Upper lobe of left lung (tissue), 6 donors: ENCODE measurements at regions not wholly inside any gene's neighbourhood (a gene's known extent, or its start where the extent isn't known, plus 50 kb on each side); places are given as distances from the start of the nearest gene placed in this dataset.

ENCODE experiments used
- ATAC-seq, 2 donors: fragments of 200-7000 bp; cut with Tn5 transposase; one replicate each; pipeline ENCODE4 v1.9.1; 2022; ENCODE audit warnings: mild to moderate bottlenecking in 2 of 2, moderate library complexity in 2 of 2; ENCODE audit not compliant: low FRiP score in 2 of 2
- DNase-seq, 2 donors: peaks; one replicate each; pipeline ENCODE4 v3.0.0-alpha.2; 2019 to 2020
- H3K27ac ChIP-seq, 4 donors: fragments of 200-600 bp; sonication (generic); one replicate each; pipeline ENCODE4 v1.5.1; 2016 to 2019
- H3K27me3 ChIP-seq, 4 donors: fragments of 200-600 bp; sonication (generic); one replicate each; pipeline ENCODE4 v1.5.1; 2017 to 2019
- H3K36me3 ChIP-seq, 4 donors: fragments of 200-600 bp; sonication (generic); one replicate each; pipeline ENCODE4 v1.5.1; 2016 to 2019
- H3K4me1 ChIP-seq, 4 donors: fragments of 200-600 bp; sonication (generic); one replicate each; pipeline ENCODE4 v1.5.1; 2018 to 2019
- H3K4me3 ChIP-seq, 4 donors: fragments of 200-600 bp; sonication (generic); one replicate each; pipeline ENCODE4 v1.5.1; 2017 to 2019; ENCODE audit warnings: mild to moderate bottlenecking in 2 of 4, moderate library complexity in 1 of 4
- H3K9me3 ChIP-seq, 4 donors: fragments of 200-600 bp; sonication (generic); one replicate each; pipeline ENCODE4 v1.5.1; 2018 to 2019
- CTCF ChIP-seq, 6 experiments: fragments of 450-650 bp in 4 of 6; fragments of 200-600 bp in 2 of 6; sonication (generic) in 2 of 6; IDR thresholded peaks; one replicate each; pipeline ENCODE4 v1.5.1; 2016 to 2019; ENCODE audit warnings: antibody characterized with exemption in 6 of 6
- EP300 ChIP-seq, 4 donors: sonication (generic); formaldehyde crosslinking; IDR thresholded peaks; one replicate each; pipeline ENCODE4 v1.5.1; 2017; ENCODE audit warnings: antibody characterized with exemption in 4 of 4, control low read depth in 2 of 4
- POLR2A ChIP-seq, 4 donors: fragments of 450-650 bp; IDR thresholded peaks; one replicate each; pipeline ENCODE4 v1.5.1; 2016 to 2017; ENCODE audit warnings: antibody characterized with exemption in 4 of 4, mild to moderate bottlenecking in 2 of 4
- POLR2AphosphoS5 ChIP-seq, 2 donors: sonication (generic); formaldehyde crosslinking; IDR thresholded peaks; one replicate each; pipeline ENCODE4 v1.5.1; 2017; ENCODE audit warnings: antibody characterized with exemption in 2 of 2
- WGBS, 2 donors: methylation state at CpG; one replicate each; pipeline ENCODE4 v1.1.5; 2017 to 2018; 5-methylcytosine and 5-hydroxymethylcytosine counted together
- donor health status: DM: no; HTN: no; CAD: no; lungs with moderate emphysema.
- donor health status: DM: no; HTN: yes; CAD: no; lungs with severe emphysema.

DNA sequence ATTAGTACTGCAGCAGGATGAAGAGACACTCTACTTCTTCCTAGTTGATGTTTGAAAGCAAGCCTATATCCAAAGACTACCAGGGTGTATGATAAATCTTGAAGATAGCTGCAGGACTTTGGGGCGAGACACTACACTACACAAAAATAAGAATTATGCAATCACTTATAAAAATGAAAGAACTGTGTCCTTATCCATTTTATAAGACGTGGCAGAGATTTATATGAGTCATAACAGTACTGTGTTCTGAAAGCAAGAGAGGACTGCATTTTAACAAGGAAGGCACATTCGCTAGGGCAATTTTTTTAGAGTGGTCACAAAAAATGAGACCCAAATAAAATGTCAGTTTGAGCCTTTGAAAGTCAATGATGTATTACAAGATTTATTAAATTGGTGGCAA is 617.0 kb upstream of the LINC00305 start:
- no peak for DNase-seq
- Histone ChIP-seq H3K9me3 (no peaks in the 10 kb centered on the region), H3K36me3 (no peaks in the 10 kb centered on the region), H3K27me3 (no peaks in the 10 kb centered on the region), H3K27ac (no peak overlapping the region), H3K4me3 (no peak overlapping the region), H3K4me1 (no peaks in the 10 kb centered on the region)
- WGBS, 2 donors = 48 to 77% methylated on average over 3 of the region's 3 CpGs
- ATAC-seq = no peak
- TF ChIP-seq EP300 (IDR thresholded peaks at IDR 0.05) (no peak), CTCF (IDR thresholded peaks at IDR 0.05) (no peak), POLR2AphosphoS5 (IDR thresholded peaks at IDR 0.05) (no peak), POLR2A (IDR thresholded peaks at IDR 0.05) (no peak)

GRCh38 chr18:64752707-64753106 is 603.8 kb upstream of the LINC00305 start:
- 60 to 71% methylated on average over 2 of the region's 2 CpGs for WGBS, 2 donors
- no peaks in the 10 kb centered on the region for H3K36me3 ChIP-seq
- no peak overlapping the region for H3K27ac ChIP-seq
- H3K4me3 ChIP-seq = no peak overlapping the region
- DNase-seq (no peak), ATAC-seq (no peak)
- no peaks in the 10 kb centered on the region for H3K4me1 ChIP-seq
- no peaks in the 10 kb centered on the region for H3K9me3 ChIP-seq
- no peak for TF ChIP-seq POLR2A (IDR thresholded peaks at IDR 0.05)
- TF ChIP-seq CTCF (IDR thresholded peaks at IDR 0.05) = no peak
- no peak for TF ChIP-seq POLR2AphosphoS5 (IDR thresholded peaks at IDR 0.05)
- TF ChIP-seq EP300 (IDR thresholded peaks at IDR 0.05) = no peak
- H3K27me3 ChIP-seq = no peaks in the 10 kb centered on the region

DNA sequence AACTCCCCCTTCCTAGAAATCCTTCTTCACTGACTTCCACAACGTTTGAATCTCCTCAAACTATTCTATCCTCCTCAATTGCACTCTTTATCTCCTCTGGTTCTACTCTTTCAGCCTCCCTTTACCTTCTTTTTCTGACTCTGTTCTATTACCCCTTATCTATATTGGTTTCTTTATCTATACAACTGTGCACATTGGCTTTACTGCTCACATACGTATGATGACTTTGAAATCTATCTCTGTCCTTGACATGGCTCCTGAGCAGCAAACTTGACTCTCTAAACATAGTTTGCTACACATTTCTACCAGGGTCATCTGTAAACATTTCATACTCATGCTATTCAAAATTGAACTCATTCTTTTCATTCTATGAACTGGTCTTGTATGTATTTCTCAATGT is 601.0 kb upstream of the LINC00305 start:
- no peaks in the 10 kb centered on the region for H3K27me3 ChIP-seq

DNA sequence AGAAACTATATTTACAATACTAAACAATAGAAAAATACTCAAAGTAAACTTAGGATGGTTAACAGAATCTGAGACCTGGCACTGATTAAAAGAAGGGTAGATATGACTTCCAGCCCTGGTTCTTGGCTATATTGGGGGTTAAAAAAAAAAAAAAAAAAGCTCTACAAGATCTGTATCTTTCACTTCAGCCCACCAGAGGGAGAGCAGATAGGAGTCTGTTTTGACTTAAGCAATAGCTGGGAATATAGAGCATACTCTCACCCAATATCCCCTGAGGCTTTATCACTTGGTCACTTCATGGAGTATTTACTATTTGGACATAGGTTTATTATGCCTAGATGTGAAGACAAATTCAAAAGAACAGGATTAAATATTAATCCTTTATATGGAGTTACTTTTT is 598.9 kb upstream of the LINC00305 start:
- Histone ChIP-seq H3K4me3 (no peak overlapping the region), H3K9me3 (no peaks in the 10 kb centered on the region), H3K4me1 (no peaks in the 10 kb centered on the region), H3K27ac (no peak overlapping the region), H3K27me3 (no peaks in the 10 kb centered on the region), H3K36me3 (no peaks in the 10 kb centered on the region)
- TF ChIP-seq EP300 (IDR thresholded peaks at IDR 0.05) (no peak), POLR2A (IDR thresholded peaks at IDR 0.05) (no peak), CTCF (IDR thresholded peaks at IDR 0.05) (no peak), POLR2AphosphoS5 (IDR thresholded peaks at IDR 0.05) (no peak)
- no peak for DNase-seq
- no peak for ATAC-seq

More for the DNA sequence above, 601.0 kb upstream of the LINC00305 start:
- DNase-seq (no peak), ATAC-seq (no peak)
- Histone ChIP-seq H3K27ac (no peak overlapping the region), H3K4me1 (no peaks in the 10 kb centered on the region), H3K9me3 (no peaks in the 10 kb centered on the region), H3K36me3 (no peaks in the 10 kb centered on the region), H3K4me3 (no peak overlapping the region)
- TF ChIP-seq POLR2AphosphoS5 (IDR thresholded peaks at IDR 0.05) (no peak), EP300 (IDR thresholded peaks at IDR 0.05) (no peak), POLR2A (IDR thresholded peaks at IDR 0.05) (no peak), CTCF (IDR thresholded peaks at IDR 0.05) (no peak)
- WGBS, 2 donors = 69 to 72% methylated on average over 2 of the region's 2 CpGs

DNA sequence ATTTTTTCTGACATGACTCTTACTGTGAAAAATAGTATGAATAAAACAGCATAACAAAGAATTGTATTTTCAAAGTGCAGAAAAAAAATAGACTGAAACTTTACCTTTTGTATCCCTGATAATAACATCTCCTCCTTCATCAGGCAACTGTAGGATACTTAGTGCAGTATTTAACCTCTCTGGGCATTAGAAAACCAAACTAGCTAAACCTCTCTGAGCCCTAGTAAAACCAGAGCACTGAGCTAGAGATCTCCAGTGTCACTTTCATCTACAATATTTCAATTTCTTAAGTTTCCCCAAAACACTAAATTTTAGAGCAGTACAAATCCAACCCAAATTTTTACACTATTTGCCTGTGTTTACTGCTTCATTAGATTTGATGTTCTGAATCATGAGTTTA is 594.0 kb upstream of the LINC00305 start:
- DNase-seq = no peak
- H3K27ac ChIP-seq = no peak overlapping the region
- H3K4me3 ChIP-seq = no peak overlapping the region
- TF ChIP-seq CTCF (IDR thresholded peaks at IDR 0.05) (no peak), POLR2A (IDR thresholded peaks at IDR 0.05) (no peak), POLR2AphosphoS5 (IDR thresholded peaks at IDR 0.05) (no peak), EP300 (IDR thresholded peaks at IDR 0.05) (no peak)
- no peak for ATAC-seq
- H3K36me3 ChIP-seq = no peaks in the 10 kb centered on the region
- no peaks in the 10 kb centered on the region for H3K4me1 ChIP-seq
- no peaks in the 10 kb centered on the region for H3K9me3 ChIP-seq
- H3K27me3 ChIP-seq = no peaks in the 10 kb centered on the region
